SK-N-SH treated with all-trans-retinoic acid at 6 μM for 48 hours (cell line): ENCODE measurements at regions not wholly inside any gene's neighbourhood (a gene's known extent, or its start where the extent isn't known, plus 50 kb on each side); places are given as distances from the start of the nearest gene placed in this dataset.

Source experiments
- ARNTL ChIP-seq: fragments of 450-650 bp; formaldehyde crosslinking; IDR thresholded peaks from 2 replicates; pipeline ENCODE4 v1.5.0; 2020; ENCODE audit warnings: low read depth, mild to moderate bottlenecking, moderate library complexity, borderline replicate concordance
- BACH2 ChIP-seq: fragments of 250-450 bp; sonication (Bioruptor Pico); IDR thresholded peaks from 2 replicates; pipeline ENCODE4 v1.9.0; 2021; ENCODE audit warnings: mild to moderate bottlenecking, borderline replicate concordance
- CSDC2 ChIP-seq: fragments of 250-450 bp; sonication (Bioruptor Pico); IDR thresholded peaks from 2 replicates; pipeline ENCODE4 v1.5.0; 2020; ENCODE audit warnings: mild to moderate bottlenecking, moderate library complexity
- CSRNP3 ChIP-seq: fragments of 250-450 bp; sonication (Bioruptor Pico); IDR thresholded peaks from 2 replicates; pipeline ENCODE4 v1.5.1; 2021; ENCODE audit warnings: mild to moderate bottlenecking, moderate library complexity
- ESRRG ChIP-seq: fragments of 250-450 bp; sonication (Bioruptor Pico); IDR thresholded peaks from 2 replicates; pipeline ENCODE4 v1.6.1; 2021; ENCODE audit warnings: mild to moderate bottlenecking
- ISL1 ChIP-seq: fragments of 250-450 bp; sonication (Bioruptor Pico); IDR thresholded peaks from 2 replicates; pipeline ENCODE4 v2.1.2; 2022; ENCODE audit warnings: mild to moderate bottlenecking, moderate library complexity
- PATZ1 ChIP-seq: fragments of 250-450 bp; sonication (Bioruptor Pico); IDR thresholded peaks from 2 replicates; pipeline ENCODE4 v1.8.0; 2020; ENCODE audit warnings: mild to moderate bottlenecking, moderate library complexity, borderline replicate concordance
- RARB ChIP-seq: fragments of 250-450 bp; sonication (Bioruptor Pico); IDR thresholded peaks from 2 replicates; pipeline ENCODE4 v1.8.0; 2021; ENCODE audit warnings: mild to moderate bottlenecking, moderate library complexity
- SNAI2 ChIP-seq: fragments of 250-450 bp; sonication (Bioruptor Pico); IDR thresholded peaks from 2 replicates; pipeline ENCODE4 v1.5.0; 2020; ENCODE audit warnings: mild to moderate bottlenecking, moderate library complexity
- TOX ChIP-seq: fragments of 250-450 bp; sonication (Bioruptor Pico); IDR thresholded peaks from 2 replicates; pipeline ENCODE4 v1.8.0; 2021; ENCODE audit warnings: mild to moderate bottlenecking, moderate library complexity, borderline replicate concordance
- ZC3H10 ChIP-seq: fragments of 250-450 bp; sonication (Bioruptor Pico); IDR thresholded peaks from 2 replicates; pipeline ENCODE4 v1.5.1; 2021; ENCODE audit warnings: mild to moderate bottlenecking, moderate library complexity
- ZFP3 ChIP-seq: fragments of 250-450 bp; sonication (Bioruptor Pico); IDR thresholded peaks from 2 replicates; pipeline ENCODE4 v1.5.0; 2020; ENCODE audit warnings: mild to moderate bottlenecking, moderate library complexity
- ZNF70 ChIP-seq: fragments of 450-650 bp; formaldehyde crosslinking; IDR thresholded peaks from 2 replicates; pipeline ENCODE4 v1.5.0; 2020; ENCODE audit warnings: mild to moderate bottlenecking, moderate library complexity

GRCh38 chr5:39948341-39948740 lies 523.6 kb upstream of the DAB2 start:
- no peak for TF ChIP-seq RARB
- TF ChIP-seq ZFP3 (CRISPR knock-in tag) = no peak
- TF ChIP-seq BACH2 (CRISPR knock-in tag) = no peak
- TF ChIP-seq SNAI2 (CRISPR knock-in tag) = no peak
- TF ChIP-seq ARNTL = no peak
- TF ChIP-seq PATZ1 (CRISPR knock-in tag) = no peak
- TF ChIP-seq TOX (CRISPR knock-in tag) = no peak
- TF ChIP-seq CSRNP3 (CRISPR knock-in tag) = no peak
- TF ChIP-seq CSDC2 (CRISPR knock-in tag) = no peak
- no peak for TF ChIP-seq ESRRG
- TF ChIP-seq ISL1 (CRISPR knock-in tag) = no peak
- no peak for TF ChIP-seq ZC3H10
- no peak for TF ChIP-seq ZNF70 (CRISPR knock-in tag)
